HUES48 (cell line): ENCODE measurements at regions not wholly inside any gene's neighbourhood (a gene's known extent, or its start where the extent isn't known, plus 50 kb on each side); places are given as distances from the start of the nearest gene placed in this dataset.

Experiments
- H3K27ac ChIP-seq: one replicate; pipeline ENCODE4 v1.7.0; 2013; ENCODE audit warnings: low read depth, low read length, inconsistent platforms
- H3K27me3 ChIP-seq: 2 replicates; pipeline ENCODE4 v1.6.1; 2013; ENCODE audit warnings: mild to moderate bottlenecking, low read length; ENCODE audit not compliant: control insufficient read depth, insufficient read depth
- H3K36me3 ChIP-seq: 2 replicates; pipeline ENCODE4 v1.6.1; 2013; ENCODE audit warnings: low read length; ENCODE audit not compliant: control insufficient read depth, insufficient read depth
- H3K4me1 ChIP-seq: 2 replicates; pipeline ENCODE4 v1.6.1; 2013; ENCODE audit warnings: mild to moderate bottlenecking, low read length; ENCODE audit not compliant: control insufficient read depth, insufficient read depth
- H3K4me3 ChIP-seq: 2 replicates; pipeline ENCODE4 v1.5.1; 2013; ENCODE audit warnings: mild to moderate bottlenecking, low read depth, low read length
- H3K9ac ChIP-seq: 2 replicates; pipeline ENCODE4 v1.6.1; 2013; ENCODE audit warnings: mild to moderate bottlenecking, low read depth, low read length, moderate library complexity
- H3K9me3 ChIP-seq: 2 replicates; pipeline ENCODE4 v1.6.1; 2013; ENCODE audit warnings: low read length; ENCODE audit not compliant: control insufficient read depth, insufficient read depth

- peaks cover 18% of the 10 kb centered on the region for H3K27me3 ChIP-seq
- H3K9ac ChIP-seq = no peak overlapping the region
- peak overlapping the region; percentile 76 for H3K27ac ChIP-seq
- H3K36me3 ChIP-seq = no peaks in the 10 kb centered on the region
- peaks cover 38% of the 10 kb centered on the region for H3K4me1 ChIP-seq
- no peaks in the 10 kb centered on the region for H3K9me3 ChIP-seq
- peak overlapping the region; percentile 43; the same call in 1 of the 2 replicates for H3K4me3 ChIP-seq
Observed at GRCh38 chr6:6725468-6726209, 137.1 kb downstream of the LY86 start.

- peaks cover 18% of the 10 kb centered on the region for H3K27me3 ChIP-seq
- H3K4me3 ChIP-seq = no peak overlapping the region
- H3K9me3 ChIP-seq = no peaks in the 10 kb centered on the region
- peak overlapping the region; percentile 33 for H3K27ac ChIP-seq
- H3K36me3 ChIP-seq = no peaks in the 10 kb centered on the region
- H3K4me1 ChIP-seq = peaks cover 34% of the 10 kb centered on the region
- no peak overlapping the region for H3K9ac ChIP-seq
Observed at GRCh38 chr6:6728169-6728941, 139.8 kb downstream of the LY86 start.

DNA sequence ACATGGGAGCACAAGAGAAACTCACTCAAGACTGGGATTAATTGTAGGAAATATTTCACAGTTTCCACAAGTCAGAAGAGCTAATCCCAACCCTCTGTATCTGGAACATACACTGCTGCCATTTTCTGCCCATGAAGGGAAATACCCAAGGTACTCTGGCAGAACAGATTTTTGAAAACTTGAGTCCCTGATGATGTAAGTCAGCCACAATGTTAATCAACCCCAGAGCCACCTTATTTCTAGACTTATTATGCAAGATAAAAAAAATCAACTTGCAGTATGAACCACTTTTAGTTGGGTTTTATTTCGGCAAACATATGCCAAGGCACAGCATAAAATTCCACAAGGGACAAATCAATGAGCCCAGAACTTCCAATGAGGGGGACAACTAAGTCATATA, 141.5 kb downstream of the LY86 start:
- H3K4me1 ChIP-seq = peaks cover 19% of the 10 kb centered on the region
- peaks cover 12% of the 10 kb centered on the region for H3K27me3 ChIP-seq
- no peaks in the 10 kb centered on the region for H3K36me3 ChIP-seq
- no peaks in the 10 kb centered on the region for H3K9me3 ChIP-seq
- H3K9ac ChIP-seq = no peak overlapping the region
- no peak overlapping the region for H3K27ac ChIP-seq
- H3K4me3 ChIP-seq = no peak overlapping the region

- Histone ChIP-seq H3K4me3 (no peak overlapping the region), H3K36me3 (no peaks in the 10 kb centered on the region), H3K27me3 (peaks cover 9% of the 10 kb centered on the region), H3K4me1 (peaks cover 11% of the 10 kb centered on the region), H3K9ac (no peak overlapping the region), H3K9me3 (no peaks in the 10 kb centered on the region), H3K27ac (no peak overlapping the region)
Observed at GRCh38 chr6:6730831-6731230, 142.3 kb downstream of the LY86 start.

- H3K36me3 ChIP-seq = no peaks in the 10 kb centered on the region
- H3K27me3 ChIP-seq = no peaks in the 10 kb centered on the region
- no peak overlapping the region for H3K27ac ChIP-seq
- H3K9ac ChIP-seq = no peak overlapping the region
- H3K4me3 ChIP-seq = no peak overlapping the region
- H3K4me1 ChIP-seq = peaks cover 10% of the 10 kb centered on the region; the same call in 1 of the 2 replicates
- H3K9me3 ChIP-seq = no peaks in the 10 kb centered on the region
Observed at GRCh38 chr6:6734479-6735465, 146.3 kb downstream of the LY86 start.

DNA sequence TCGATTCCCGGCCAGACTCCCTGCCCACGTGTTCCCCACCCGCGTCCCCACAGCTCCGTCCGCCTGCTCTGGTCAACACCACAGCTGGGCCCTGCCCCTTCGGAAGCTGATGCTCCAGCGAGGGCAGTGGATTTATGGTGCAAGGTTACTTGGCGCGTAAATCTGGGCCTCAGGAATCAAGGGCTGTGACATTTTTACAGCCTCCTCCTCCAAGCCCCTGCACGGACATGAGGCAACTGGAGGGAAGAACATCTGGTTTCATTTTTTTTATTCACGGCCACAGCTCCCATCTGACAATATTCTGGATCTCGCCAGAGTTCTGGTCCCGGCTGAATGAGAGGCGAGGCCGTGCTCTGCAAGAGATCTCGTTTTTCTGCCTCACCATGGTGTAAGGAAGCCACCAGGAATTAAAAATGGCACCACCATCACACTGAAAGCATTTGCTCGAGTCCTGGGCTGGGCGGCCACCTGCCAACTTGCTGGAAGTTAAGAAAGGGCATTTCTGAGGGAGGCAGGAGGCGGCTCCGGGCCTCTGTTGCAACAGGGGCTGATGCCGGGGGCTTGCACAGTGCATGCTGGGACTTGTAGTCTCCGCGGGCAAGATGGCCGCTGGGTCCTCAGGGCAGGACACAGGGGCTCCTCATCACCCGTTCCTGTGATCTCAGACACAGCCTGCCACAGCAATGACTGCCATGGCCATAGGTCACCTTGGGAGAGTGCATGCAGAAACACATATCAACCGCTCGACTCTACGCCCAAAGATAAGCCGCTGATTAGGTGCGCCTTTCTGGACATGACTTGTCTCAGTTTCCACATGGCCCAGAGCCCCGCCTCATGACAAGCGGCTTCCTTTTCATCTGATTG, 148.5 kb downstream of the LY86 start:
- H3K9me3 ChIP-seq = no peaks in the 10 kb centered on the region
- peaks cover 17% of the 10 kb centered on the region; the same call in 1 of the 2 replicates for H3K4me1 ChIP-seq
- H3K9ac ChIP-seq = no peak overlapping the region
- H3K36me3 ChIP-seq = no peaks in the 10 kb centered on the region
- no peak overlapping the region for H3K4me3 ChIP-seq
- no peak overlapping the region for H3K27ac ChIP-seq
- H3K27me3 ChIP-seq = no peaks in the 10 kb centered on the region

DNA sequence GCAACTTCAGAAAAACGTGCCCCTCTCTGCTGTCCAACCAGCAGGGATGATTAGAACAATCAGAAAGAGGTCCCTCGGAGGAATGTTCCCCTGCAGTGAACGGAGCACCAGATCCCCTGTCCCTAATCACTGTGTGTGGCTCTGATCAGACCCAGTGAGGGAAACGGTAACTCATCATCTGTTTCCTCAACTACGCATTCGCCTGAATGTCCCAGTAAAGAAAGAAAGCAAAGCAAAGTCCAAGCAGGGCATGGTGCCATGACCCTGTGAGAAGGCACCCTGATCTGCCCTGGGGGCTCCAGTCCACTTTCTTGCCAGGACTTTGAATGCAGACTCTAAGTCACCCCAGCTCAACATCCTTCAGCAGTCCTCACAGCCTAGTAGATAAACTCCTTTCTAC, 149.2 kb downstream of the LY86 start:
- no peaks in the 10 kb centered on the region for H3K27me3 ChIP-seq
- H3K27ac ChIP-seq = no peak overlapping the region
- no peaks in the 10 kb centered on the region for H3K9me3 ChIP-seq
- H3K4me1 ChIP-seq = peaks cover 19% of the 10 kb centered on the region; the same call in 1 of the 2 replicates
- H3K36me3 ChIP-seq = no peaks in the 10 kb centered on the region
- H3K4me3 ChIP-seq = no peak overlapping the region
- no peak overlapping the region for H3K9ac ChIP-seq

DNA sequence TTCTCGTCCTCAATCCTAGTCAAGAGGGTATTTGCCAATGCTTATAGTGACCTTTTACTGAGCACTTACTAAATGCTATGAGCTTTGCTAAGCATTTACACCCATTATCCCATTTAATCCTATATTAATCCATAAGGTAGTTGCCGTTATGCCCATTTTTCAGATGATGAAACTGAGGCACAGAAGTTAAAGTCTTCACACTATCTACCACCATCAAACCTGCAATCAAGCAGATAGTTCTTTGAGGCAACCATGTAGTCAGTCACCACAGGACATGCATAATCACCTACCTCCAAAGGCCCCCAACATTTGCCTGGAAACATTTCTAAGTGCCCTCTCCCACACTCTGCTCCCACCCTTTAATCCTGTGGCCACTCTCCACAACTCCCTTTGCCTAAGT, 149.6 kb downstream of the LY86 start:
- no peaks in the 10 kb centered on the region for H3K27me3 ChIP-seq
- H3K9me3 ChIP-seq = no peaks in the 10 kb centered on the region
- no peak overlapping the region for H3K9ac ChIP-seq
- H3K4me3 ChIP-seq = no peak overlapping the region
- no peaks in the 10 kb centered on the region for H3K36me3 ChIP-seq
- peaks cover 23% of the 10 kb centered on the region; the same call in 1 of the 2 replicates for H3K4me1 ChIP-seq
- no peak overlapping the region for H3K27ac ChIP-seq

DNA sequence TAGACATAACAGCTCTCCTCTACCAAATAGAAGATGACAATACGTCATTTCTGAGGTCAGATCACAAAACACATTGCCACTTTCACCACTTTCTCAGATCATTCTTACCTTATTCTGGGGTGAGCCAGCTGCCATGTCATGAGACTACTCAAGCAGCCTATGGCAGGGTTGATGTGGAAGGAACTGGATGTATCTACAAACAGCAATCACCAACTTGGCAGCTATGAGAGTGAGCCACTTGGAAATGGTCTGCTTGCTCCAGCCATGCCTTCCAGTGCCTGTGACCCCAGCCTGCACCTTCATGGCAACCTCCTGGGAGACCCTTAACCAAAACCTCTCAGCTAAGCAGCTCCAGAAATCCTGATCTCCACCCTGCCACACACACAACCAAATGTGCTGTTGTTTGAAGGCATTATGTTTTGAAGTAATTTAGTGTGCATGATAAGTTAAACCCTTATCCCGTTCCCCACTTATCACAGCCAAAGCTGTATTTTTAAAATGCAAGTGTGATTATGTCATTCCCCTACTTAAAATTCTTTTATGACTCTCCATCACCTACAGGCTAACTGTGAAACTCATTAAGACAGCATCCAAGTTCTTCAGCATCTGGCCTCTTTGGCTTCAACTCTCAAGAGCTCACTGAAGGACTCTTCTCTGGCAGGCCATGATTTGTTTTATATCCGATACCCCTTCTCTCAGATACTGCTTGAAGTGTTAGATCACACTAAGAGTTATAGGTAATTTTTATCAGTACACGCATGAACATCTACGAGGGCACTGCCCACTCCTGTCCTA, 150.6 kb downstream of the LY86 start:
- H3K9me3 ChIP-seq = no peaks in the 10 kb centered on the region
- no peaks in the 10 kb centered on the region for H3K36me3 ChIP-seq
- H3K4me3 ChIP-seq = no peak overlapping the region
- H3K4me1 ChIP-seq = peaks cover 24% of the 10 kb centered on the region; the same call in 1 of the 2 replicates
- H3K9ac ChIP-seq = no peak overlapping the region
- H3K27me3 ChIP-seq = no peaks in the 10 kb centered on the region
- H3K27ac ChIP-seq = no peak overlapping the region
